ENCODE measurements at regions not wholly inside any gene's neighbourhood (a gene's known extent, or its start where the extent isn't known, plus 50 kb on each side); places are given as distances from the start of the nearest gene placed in this dataset.

DNA sequence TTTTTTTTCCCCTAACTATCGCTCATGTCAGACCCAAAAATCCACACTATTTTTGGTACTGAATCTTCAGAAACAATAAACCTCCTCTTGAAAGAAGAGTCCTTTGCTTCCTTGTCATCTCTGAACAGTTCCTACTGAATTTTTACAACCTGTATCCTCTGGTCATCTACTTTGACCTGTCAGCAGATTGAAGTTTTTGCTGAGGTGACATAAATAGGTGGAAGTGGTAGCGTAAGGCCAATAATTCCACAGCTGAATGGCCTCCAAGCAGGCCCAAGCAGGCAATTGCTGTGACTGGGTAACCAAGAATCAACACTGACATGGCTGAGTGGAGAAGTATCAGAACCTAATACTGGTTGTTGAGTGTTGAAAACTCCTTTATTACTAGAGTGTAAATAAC lies 117.4 kb upstream of the MAGI2 start:
- Histone ChIP-seq H3K36me3 (replicated peaks; ENCODE audit: insufficient read depth, low read depth) (no peaks in the 10 kb centered on the region), H2AFZ (no peak overlapping the region), H3K4me2 (no peak overlapping the region), H3K79me2 (no peaks in the 10 kb centered on the region), H3K27me3 (no peaks in the 10 kb centered on the region), H4K20me1 (ENCODE audit: insufficient read depth, poor library complexity, severe bottlenecking) (no peaks in the 10 kb centered on the region), H3K9me3 (ENCODE audit: low read depth) (no peaks in the 10 kb centered on the region), H3K27ac (no peak overlapping the region), H3K4me3 (no peak overlapping the region), H3K9me2 (replicated peaks; ENCODE audit: insufficient read depth) (no peaks in the 10 kb centered on the region), H3K4me1 (ENCODE audit: insufficient read depth) (no peaks in the 10 kb centered on the region)
- WGBS (ENCODE audit: low lambda C conversion rate, missing lambda C conversion rate), result 95% methylated on average over 2 of the region's 2 CpGs
- DNase-seq (ENCODE audit: low spot score), result no peak
- TF ChIP-seq EZH2 (IDR thresholded peaks at IDR 0.05; ENCODE audit: borderline replicate concordance) (no peak), EZH2phosphoT487 (IDR thresholded peaks at IDR 0.05; ENCODE audit: low read depth, severe bottlenecking, unreplicated experiment) (no peak)

DNA sequence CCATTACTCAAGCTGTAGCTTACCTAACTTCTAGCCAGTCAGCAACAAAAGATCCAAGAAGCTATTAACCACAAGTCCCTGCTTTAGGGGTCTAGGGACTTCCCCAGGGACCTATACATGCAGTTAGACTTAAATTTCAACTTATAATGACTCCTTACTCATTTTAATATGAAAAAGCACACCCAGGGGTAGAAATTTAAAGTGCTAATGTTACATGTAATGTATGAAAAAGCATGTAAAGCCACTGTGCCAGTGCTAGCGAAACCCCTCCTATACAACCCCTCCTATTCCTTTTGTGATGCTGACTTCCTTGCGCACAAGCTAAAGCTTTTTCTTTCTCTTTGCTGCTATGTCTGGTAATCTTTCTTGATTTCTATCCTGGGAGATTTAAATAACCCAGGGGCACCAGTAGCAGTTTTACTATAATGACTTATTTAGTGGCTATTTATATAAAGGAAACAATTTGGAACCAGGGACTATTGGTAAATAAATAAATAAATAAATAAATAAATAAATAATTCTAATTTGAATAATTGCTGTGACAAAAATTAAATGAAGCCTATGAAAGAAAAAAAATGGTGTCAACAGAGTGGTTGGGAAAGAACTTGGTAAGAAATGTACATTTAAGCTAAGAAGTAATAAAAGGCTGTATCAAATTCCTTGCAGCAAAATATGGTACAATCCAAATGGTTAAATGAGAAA lies 110.5 kb upstream of the MAGI2 start:
- H3K4me3 ChIP-seq, result no peak overlapping the region
- no peaks in the 10 kb centered on the region for H3K9me2 ChIP-seq (replicated peaks; ENCODE audit: insufficient read depth)
- H3K9me3 ChIP-seq (ENCODE audit: low read depth), result no peaks in the 10 kb centered on the region
- no peak overlapping the region for H2AFZ ChIP-seq
- no peaks in the 10 kb centered on the region for H3K4me1 ChIP-seq (ENCODE audit: insufficient read depth)
- H3K27ac ChIP-seq, result no peak overlapping the region
- no peak overlapping the region for H3K4me2 ChIP-seq
- no peaks in the 10 kb centered on the region for H3K36me3 ChIP-seq (replicated peaks; ENCODE audit: insufficient read depth, low read depth)
- TF ChIP-seq, protein P1, sequence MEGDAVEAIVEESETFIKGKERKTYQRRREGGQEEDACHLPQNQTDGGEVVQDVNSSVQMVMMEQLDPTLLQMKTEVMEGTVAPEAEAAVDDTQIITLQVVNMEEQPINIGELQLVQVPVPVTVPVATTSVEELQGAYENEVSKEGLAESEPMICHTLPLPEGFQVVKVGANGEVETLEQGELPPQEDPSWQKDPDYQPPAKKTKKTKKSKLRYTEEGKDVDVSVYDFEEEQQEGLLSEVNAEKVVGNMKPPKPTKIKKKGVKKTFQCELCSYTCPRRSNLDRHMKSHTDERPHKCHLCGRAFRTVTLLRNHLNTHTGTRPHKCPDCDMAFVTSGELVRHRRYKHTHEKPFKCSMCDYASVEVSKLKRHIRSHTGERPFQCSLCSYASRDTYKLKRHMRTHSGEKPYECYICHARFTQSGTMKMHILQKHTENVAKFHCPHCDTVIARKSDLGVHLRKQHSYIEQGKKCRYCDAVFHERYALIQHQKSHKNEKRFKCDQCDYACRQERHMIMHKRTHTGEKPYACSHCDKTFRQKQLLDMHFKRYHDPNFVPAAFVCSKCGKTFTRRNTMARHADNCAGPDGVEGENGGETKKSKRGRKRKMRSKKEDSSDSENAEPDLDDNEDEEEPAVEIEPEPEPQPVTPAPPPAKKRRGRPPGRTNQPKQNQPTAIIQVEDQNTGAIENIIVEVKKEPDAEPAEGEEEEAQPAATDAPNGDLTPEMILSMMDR (IDR thresholded peaks at IDR 0.05; ENCODE audit: poor library complexity), result no peak
- TF ChIP-seq EZH2phosphoT487 (IDR thresholded peaks at IDR 0.05; ENCODE audit: low read depth, severe bottlenecking, unreplicated experiment), result no peak
- 98% methylated on average over 2 of the region's 2 CpGs for WGBS (ENCODE audit: low lambda C conversion rate, missing lambda C conversion rate)
- H3K79me2 ChIP-seq, result no peaks in the 10 kb centered on the region
- no peak for DNase-seq (ENCODE audit: low spot score)
- H4K20me1 ChIP-seq (ENCODE audit: insufficient read depth, poor library complexity, severe bottlenecking), result no peaks in the 10 kb centered on the region
- H3K27me3 ChIP-seq, result no peaks in the 10 kb centered on the region

DNA sequence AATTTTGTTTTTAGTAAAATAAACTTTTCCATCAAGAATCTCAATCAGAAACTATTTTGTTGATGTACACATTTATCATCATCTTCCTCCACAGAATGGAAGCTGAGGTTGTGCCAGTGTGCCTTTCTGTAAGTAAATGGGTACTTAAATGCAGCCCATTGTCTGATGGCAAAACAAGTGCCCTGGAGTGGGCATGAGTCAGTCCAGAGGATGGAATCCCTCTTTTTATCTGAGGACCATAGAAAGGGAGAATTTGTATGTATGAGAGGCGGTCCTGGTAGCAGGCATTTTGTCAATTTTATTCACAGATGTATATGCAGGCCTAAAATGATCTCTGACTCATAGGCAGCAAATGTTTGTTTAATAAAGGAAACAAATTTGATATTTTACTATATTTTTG lies 102.1 kb upstream of the MAGI2 start:
- TF ChIP-seq EZH2 (IDR thresholded peaks at IDR 0.05; ENCODE audit: borderline replicate concordance) (no peak), EZH2phosphoT487 (IDR thresholded peaks at IDR 0.05; ENCODE audit: low read depth, severe bottlenecking, unreplicated experiment) (no peak)
- TF ChIP-seq, protein P1 (IDR thresholded peaks at IDR 0.05; ENCODE audit: poor library complexity), result no peak
- Histone ChIP-seq H2AFZ (no peak overlapping the region), H3K9me2 (replicated peaks; ENCODE audit: insufficient read depth) (no peaks in the 10 kb centered on the region)

DNA sequence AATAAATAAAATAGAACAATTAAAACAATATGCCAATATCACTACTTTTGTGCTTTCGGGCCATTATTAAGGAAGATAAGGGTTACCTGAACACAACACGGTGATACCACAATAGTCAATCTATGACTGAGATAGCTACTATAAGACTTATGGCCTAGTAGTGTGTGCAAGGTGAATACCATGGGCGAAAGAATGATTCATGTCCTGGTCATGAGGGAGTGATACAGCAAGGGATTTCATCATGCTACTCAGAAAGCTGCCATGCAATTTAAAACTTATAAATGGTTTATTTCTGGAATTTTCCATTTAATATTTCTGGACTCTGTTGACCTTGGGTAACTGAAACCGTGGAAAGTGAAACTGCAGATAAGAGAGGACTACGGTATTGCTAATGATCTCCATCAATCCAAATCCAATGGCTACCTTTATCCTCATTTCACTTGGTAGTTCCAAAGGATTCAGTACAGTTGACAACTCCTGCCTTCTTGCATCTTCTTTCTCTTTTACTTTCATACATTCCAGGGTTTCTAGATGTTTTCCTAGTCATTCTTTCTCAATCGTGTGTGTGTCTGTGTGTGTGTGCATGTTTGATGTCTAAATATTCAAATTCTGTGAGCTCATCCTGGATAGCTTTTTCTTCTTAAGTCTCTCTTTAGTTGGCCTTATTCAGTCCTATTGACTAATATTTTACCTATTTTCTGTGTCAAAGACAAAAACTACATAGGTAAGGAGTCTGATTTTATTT lies 100.5 kb upstream of the MAGI2 start:
- Histone ChIP-seq H2AFZ (no peak overlapping the region), H3K4me2 (no peak overlapping the region), H3K9me3 (ENCODE audit: low read depth) (no peaks in the 10 kb centered on the region)

More for the DNA sequence above, 102.1 kb upstream of the MAGI2 start:
- Histone ChIP-seq H3K27ac (no peak overlapping the region), H3K4me2 (no peak overlapping the region), H4K20me1 (ENCODE audit: insufficient read depth, poor library complexity, severe bottlenecking) (no peaks in the 10 kb centered on the region), H3K4me1 (ENCODE audit: insufficient read depth) (no peaks in the 10 kb centered on the region), H3K27me3 (no peaks in the 10 kb centered on the region), H3K79me2 (no peaks in the 10 kb centered on the region), H3K9me3 (ENCODE audit: low read depth) (no peaks in the 10 kb centered on the region), H3K4me3 (no peak overlapping the region), H3K36me3 (replicated peaks; ENCODE audit: insufficient read depth, low read depth) (no peaks in the 10 kb centered on the region)
- DNase-seq (ENCODE audit: low spot score), result no peak
- 94% methylated on average over 1 of the region's 1 CpG for WGBS (ENCODE audit: low lambda C conversion rate, missing lambda C conversion rate)

More for the DNA sequence above, 100.5 kb upstream of the MAGI2 start:
- 92% methylated on average over 6 of the region's 6 CpGs for whole genome bisulfite sequencing (ENCODE audit: low lambda C conversion rate, missing lambda C conversion rate)
- H3K4me1 ChIP-seq (ENCODE audit: insufficient read depth), result no peaks in the 10 kb centered on the region
- TF ChIP-seq EZH2 (IDR thresholded peaks at IDR 0.05; ENCODE audit: borderline replicate concordance) (no peak), EZH2phosphoT487 (IDR thresholded peaks at IDR 0.05; ENCODE audit: low read depth, severe bottlenecking, unreplicated experiment) (no peak)
- TF ChIP-seq, protein P1 (IDR thresholded peaks at IDR 0.05; ENCODE audit: poor library complexity), result no peak
- H3K27me3 ChIP-seq, result no peaks in the 10 kb centered on the region
- no peak for DNase-seq (ENCODE audit: low spot score)
- H3K4me3 ChIP-seq, result no peak overlapping the region
- no peak overlapping the region for H3K27ac ChIP-seq
- H3K79me2 ChIP-seq, result no peaks in the 10 kb centered on the region
- H3K36me3 ChIP-seq (replicated peaks; ENCODE audit: insufficient read depth, low read depth), result no peaks in the 10 kb centered on the region
- H4K20me1 ChIP-seq (ENCODE audit: insufficient read depth, poor library complexity, severe bottlenecking), result no peaks in the 10 kb centered on the region
- no peaks in the 10 kb centered on the region for H3K9me2 ChIP-seq (replicated peaks; ENCODE audit: insufficient read depth)

All from hepatocyte (in vitro differentiated cells).